ENCODE measurements at regions not wholly inside any gene's neighbourhood (a gene's known extent, or its start where the extent isn't known, plus 50 kb on each side); places are given as distances from the start of the nearest gene placed in this dataset.

GRCh38 chr18:11237484-11237883 is 88.1 kb upstream of the PIEZO2 start:
- CTCF ChIA-PET, result no interaction called here

GRCh38 chr18:11237066-11237465 is 87.7 kb upstream of the PIEZO2 start:
- WGBS (ENCODE audit: insufficient coverage), result no CpG with 5 or more reads among the region's 1 CpG

More at GRCh38 chr18:11237484-11237883, 88.1 kb upstream of the PIEZO2 start:
- H3K27me3 Mint-ChIP-seq, result peaks cover 1 to 5% of the 10 kb centered on the region in 2 donors
- no peaks in the 10 kb centered on the region for H3K36me3 Mint-ChIP-seq
- no peak overlapping the region for H3K4me3 ChIP-seq (ENCODE audit: control insufficient read depth in 1 of 2, extremely low read depth in 1 of 2, low read length in 1 of 2)
- POLR2A ChIA-PET, result no interaction called here
- H3K4me1 ChIP-seq (ENCODE audit: control insufficient read depth in 1 of 2, extremely low read depth in 1 of 2, insufficient read depth in 2 of 2, low read length in 2 of 2), result no peaks in the 10 kb centered on the region
- H3K4me1 Mint-ChIP-seq, result no peaks in the 10 kb centered on the region
- no peak overlapping the region for H3K27ac ChIP-seq (ENCODE audit: low read length)
- no peak overlapping the region for H3K27ac Mint-ChIP-seq
- ATAC-seq (replicated peaks in 1 of 4), result no peak
- peaks cover 0 to 3% of the 10 kb centered on the region in 2 experiments for H3K27me3 ChIP-seq (replicated peaks in 1 of 2; ENCODE audit: control insufficient read depth in 2 of 2, extremely low read depth in 1 of 2, insufficient read depth in 2 of 2, low read length in 1 of 2)
- no peaks in the 10 kb centered on the region for H3K36me3 ChIP-seq (ENCODE audit: control insufficient read depth in 2 of 2, extremely low read depth in 1 of 2, insufficient read depth in 1 of 2, low read length in 1 of 2)
- no peaks in the 10 kb centered on the region for H3K9me3 ChIP-seq
- no peaks in the 10 kb centered on the region for H3K9me3 Mint-ChIP-seq
- no peak overlapping the region for H3K4me3 Mint-ChIP-seq
- WGBS (ENCODE audit: insufficient coverage), result no CpG with 5 or more reads among the region's 2 CpGs
- DNase-seq, result no peak

GRCh38 chr18:11224153-11224552 is 74.8 kb upstream of the PIEZO2 start:
- CTCF ChIA-PET, result no interaction called here
- ATAC-seq (replicated peaks in 1 of 4), result no peak

More at GRCh38 chr18:11237066-11237465, 87.7 kb upstream of the PIEZO2 start:
- Mint-ChIP-seq H3K27ac (no peak overlapping the region), H3K27me3 (peaks cover 1 to 5% of the 10 kb centered on the region in 2 donors), H3K4me3 (no peak overlapping the region), H3K9me3 (no peaks in the 10 kb centered on the region), H3K4me1 (no peaks in the 10 kb centered on the region), H3K36me3 (no peaks in the 10 kb centered on the region)
- CTCF ChIA-PET, result no interaction called here
- Histone ChIP-seq H3K27me3 (replicated peaks in 1 of 2; ENCODE audit: control insufficient read depth in 2 of 2, extremely low read depth in 1 of 2, insufficient read depth in 2 of 2, low read length in 1 of 2) (peaks cover 0 to 3% of the 10 kb centered on the region in 2 experiments), H3K4me1 (ENCODE audit: control insufficient read depth in 1 of 2, extremely low read depth in 1 of 2, insufficient read depth in 2 of 2, low read length in 2 of 2) (no peaks in the 10 kb centered on the region), H3K9me3 (no peaks in the 10 kb centered on the region), H3K27ac (ENCODE audit: low read length) (no peak overlapping the region), H3K4me3 (ENCODE audit: control insufficient read depth in 1 of 2, extremely low read depth in 1 of 2, low read length in 1 of 2) (no peak overlapping the region), H3K36me3 (ENCODE audit: control insufficient read depth in 2 of 2, extremely low read depth in 1 of 2, insufficient read depth in 1 of 2, low read length in 1 of 2) (no peaks in the 10 kb centered on the region)
- POLR2A ChIA-PET, result no interaction called here
- no peak for DNase-seq
- ATAC-seq (replicated peaks in 1 of 4), result no peak

GRCh38 chr18:11219571-11219970 is 70.2 kb upstream of the PIEZO2 start:
- no peak for ATAC-seq (replicated peaks in 1 of 4)
- Histone ChIP-seq H3K27me3 (replicated peaks in 1 of 2; ENCODE audit: control insufficient read depth in 2 of 2, extremely low read depth in 1 of 2, insufficient read depth in 2 of 2, low read length in 1 of 2) (no peaks in the 10 kb centered on the region), H3K9me3 (no peaks in the 10 kb centered on the region), H3K4me1 (ENCODE audit: control insufficient read depth in 1 of 2, extremely low read depth in 1 of 2, insufficient read depth in 2 of 2, low read length in 2 of 2) (no peaks in the 10 kb centered on the region), H3K4me3 (ENCODE audit: control insufficient read depth in 1 of 2, extremely low read depth in 1 of 2, low read length in 1 of 2) (no peak overlapping the region), H3K36me3 (ENCODE audit: control insufficient read depth in 2 of 2, extremely low read depth in 1 of 2, insufficient read depth in 1 of 2, low read length in 1 of 2) (no peaks in the 10 kb centered on the region), H3K27ac (ENCODE audit: low read length) (no peak overlapping the region)
- no peak for DNase-seq
- no peaks in the 10 kb centered on the region for H3K36me3 Mint-ChIP-seq
- no peaks in the 10 kb centered on the region for H3K27me3 Mint-ChIP-seq
- H3K27ac Mint-ChIP-seq, result no peak overlapping the region
- CTCF ChIA-PET, result no interaction called here
- peaks cover 0 to 4% (median 3%) of the 10 kb centered on the region in 3 donors for H3K9me3 Mint-ChIP-seq
- WGBS (ENCODE audit: insufficient coverage), result no CpG with 5 or more reads among the region's 1 CpG
- H3K4me3 Mint-ChIP-seq, result no peak overlapping the region
- H3K4me1 Mint-ChIP-seq, result no peaks in the 10 kb centered on the region
- POLR2A ChIA-PET, result no interaction called here

More at GRCh38 chr18:11224153-11224552, 74.8 kb upstream of the PIEZO2 start:
- Histone ChIP-seq H3K4me3 (ENCODE audit: control insufficient read depth in 1 of 2, extremely low read depth in 1 of 2, low read length in 1 of 2) (no peak overlapping the region), H3K27me3 (replicated peaks in 1 of 2; ENCODE audit: control insufficient read depth in 2 of 2, extremely low read depth in 1 of 2, insufficient read depth in 2 of 2, low read length in 1 of 2) (no peaks in the 10 kb centered on the region), H3K27ac (ENCODE audit: low read length) (no peak overlapping the region), H3K36me3 (ENCODE audit: control insufficient read depth in 2 of 2, extremely low read depth in 1 of 2, insufficient read depth in 1 of 2, low read length in 1 of 2) (no peaks in the 10 kb centered on the region), H3K9me3 (no peaks in the 10 kb centered on the region), H3K4me1 (ENCODE audit: control insufficient read depth in 1 of 2, extremely low read depth in 1 of 2, insufficient read depth in 2 of 2, low read length in 2 of 2) (no peaks in the 10 kb centered on the region)
- no peak overlapping the region for H3K4me3 Mint-ChIP-seq
- H3K4me1 Mint-ChIP-seq, result no peaks in the 10 kb centered on the region
- DNase-seq, result no peak
- no peaks in the 10 kb centered on the region for H3K9me3 Mint-ChIP-seq
- no peak overlapping the region for H3K27ac Mint-ChIP-seq
- 87% methylated on average over 7 of the region's 7 CpGs for WGBS (ENCODE audit: insufficient coverage)
- H3K36me3 Mint-ChIP-seq, result no peaks in the 10 kb centered on the region
- H3K27me3 Mint-ChIP-seq, result no peaks in the 10 kb centered on the region
- POLR2A ChIA-PET, result no interaction called here

GRCh38 chr18:11215216-11215615 is 65.8 kb upstream of the PIEZO2 start:
- ChIA-PET POLR2A (no interaction called here), CTCF (no interaction called here)
- Mint-ChIP-seq H3K4me3 (no peak overlapping the region), H3K9me3 (peaks cover 0 to 4% (median 3%) of the 10 kb centered on the region in 3 donors), H3K27ac (no peak overlapping the region), H3K27me3 (no peaks in the 10 kb centered on the region), H3K4me1 (no peaks in the 10 kb centered on the region), H3K36me3 (no peaks in the 10 kb centered on the region)
- H3K36me3 ChIP-seq (ENCODE audit: control insufficient read depth in 2 of 2, extremely low read depth in 1 of 2, insufficient read depth in 1 of 2, low read length in 1 of 2), result no peaks in the 10 kb centered on the region
- DNase-seq (no peak), ATAC-seq (replicated peaks in 1 of 4) (no peak)
- H3K27ac ChIP-seq (ENCODE audit: low read length), result no peak overlapping the region
- no peak overlapping the region for H3K4me3 ChIP-seq (ENCODE audit: control insufficient read depth in 1 of 2, extremely low read depth in 1 of 2, low read length in 1 of 2)
- no peaks in the 10 kb centered on the region for H3K4me1 ChIP-seq (ENCODE audit: control insufficient read depth in 1 of 2, extremely low read depth in 1 of 2, insufficient read depth in 2 of 2, low read length in 2 of 2)
- 6% methylated on average over 2 of the region's 4 CpGs for WGBS (ENCODE audit: insufficient coverage)
- no peaks in the 10 kb centered on the region for H3K27me3 ChIP-seq (replicated peaks in 1 of 2; ENCODE audit: control insufficient read depth in 2 of 2, extremely low read depth in 1 of 2, insufficient read depth in 2 of 2, low read length in 1 of 2)
- no peaks in the 10 kb centered on the region for H3K9me3 ChIP-seq

GRCh38 chr18:11204020-11204419 is 54.7 kb upstream of the PIEZO2 start:
- H3K9me3 Mint-ChIP-seq, result no peaks in the 10 kb centered on the region
- H3K4me3 ChIP-seq (ENCODE audit: control insufficient read depth in 1 of 2, extremely low read depth in 1 of 2, low read length in 1 of 2), result no peak overlapping the region
- WGBS (ENCODE audit: insufficient coverage), result 100% methylated on average over 1 of the region's 3 CpGs
- H3K36me3 ChIP-seq (ENCODE audit: control insufficient read depth in 2 of 2, extremely low read depth in 1 of 2, insufficient read depth in 1 of 2, low read length in 1 of 2), result no peaks in the 10 kb centered on the region
- ChIA-PET POLR2A (no interaction called here), CTCF (no interaction called here)
- H3K27ac Mint-ChIP-seq, result no peak overlapping the region
- H3K27me3 Mint-ChIP-seq, result peaks cover 0 to 7% of the 10 kb centered on the region in 2 donors
- no peaks in the 10 kb centered on the region for H3K4me1 Mint-ChIP-seq
- H3K27me3 ChIP-seq (replicated peaks in 1 of 2; ENCODE audit: control insufficient read depth in 2 of 2, extremely low read depth in 1 of 2, insufficient read depth in 2 of 2, low read length in 1 of 2), result peaks cover 0 to 4% of the 10 kb centered on the region in 2 experiments
- H3K27ac ChIP-seq (ENCODE audit: low read length), result no peak overlapping the region
- H3K4me1 ChIP-seq (ENCODE audit: control insufficient read depth in 1 of 2, extremely low read depth in 1 of 2, insufficient read depth in 2 of 2, low read length in 2 of 2), result no peaks in the 10 kb centered on the region
- DNase-seq, result no peak
- no peaks in the 10 kb centered on the region for H3K9me3 ChIP-seq
- no peak for ATAC-seq (replicated peaks in 1 of 4)
- H3K4me3 Mint-ChIP-seq, result no peak overlapping the region
- no peaks in the 10 kb centered on the region for H3K36me3 Mint-ChIP-seq

- Histone ChIP-seq H3K9me3 (no peaks in the 10 kb centered on the region), H3K27ac (ENCODE audit: low read length) (no peak overlapping the region), H3K4me3 (ENCODE audit: control insufficient read depth in 1 of 2, extremely low read depth in 1 of 2, low read length in 1 of 2) (no peak overlapping the region), H3K36me3 (ENCODE audit: control insufficient read depth in 2 of 2, extremely low read depth in 1 of 2, insufficient read depth in 1 of 2, low read length in 1 of 2) (no peaks in the 10 kb centered on the region), H3K4me1 (ENCODE audit: control insufficient read depth in 1 of 2, extremely low read depth in 1 of 2, insufficient read depth in 2 of 2, low read length in 2 of 2) (no peaks in the 10 kb centered on the region), H3K27me3 (replicated peaks in 1 of 2; ENCODE audit: control insufficient read depth in 2 of 2, extremely low read depth in 1 of 2, insufficient read depth in 2 of 2, low read length in 1 of 2) (peaks cover 0 to 4% of the 10 kb centered on the region in 2 experiments)
- Mint-ChIP-seq H3K4me3 (no peak overlapping the region), H3K36me3 (no peaks in the 10 kb centered on the region), H3K27ac (no peak overlapping the region), H3K4me1 (no peaks in the 10 kb centered on the region), H3K27me3 (peaks cover 0 to 2% of the 10 kb centered on the region in 2 donors), H3K9me3 (no peaks in the 10 kb centered on the region)
- WGBS (ENCODE audit: insufficient coverage), result 77% methylated on average over 2 of the region's 3 CpGs
- DNase-seq (no peak), ATAC-seq (replicated peaks in 1 of 4) (no peak)
- POLR2A ChIA-PET, result no interaction called here
- CTCF ChIA-PET, result no interaction called here
These were observed 50.1 kb upstream of the PIEZO2 start for GRCh38 chr18:11199477-11199876.

All from T-cell (primary cell).